AG04450 (cell line): ENCODE measurements at regions not wholly inside any gene's neighbourhood (a gene's known extent, or its start where the extent isn't known, plus 50 kb on each side); places are given as distances from the start of the nearest gene placed in this dataset.
"Not testable (repeated sequence)": the region's sequence is repeated elsewhere in the genome, so short reads cannot be mapped to it uniquely, and the experiment has no call there.

Source experiments
- CTCF ChIA-PET: fragments of 300-600, 350-600 bp; formaldehyde crosslinking; extraction: SDS; loops from one replicate; lab custom pipeline; 2022; ENCODE audit warnings: antibody characterized with exemption, inconsistent platforms; lab: Charles Lee
- POLR2A ChIA-PET: fragments of 350-600 bp; formaldehyde crosslinking; extraction: SDS; loops from one replicate; lab custom pipeline; 2021; ENCODE audit warnings: antibody characterized with exemption, inconsistent platforms; lab: Yijun Ruan, JAX
- DNase-seq: peaks from one replicate; pipeline ENCODE4 v3.0.0-alpha.2; 2011; ENCODE audit warnings: low read depth, low spot score
- H3K27ac ChIP-seq: one replicate; pipeline ENCODE4 v1.5.1; 2012; ENCODE audit warnings: low read depth, low read length, control low read depth
- H3K27me3 ChIP-seq: one replicate; pipeline ENCODE4 v1.6.0; 2012; ENCODE audit warnings: low read length; ENCODE audit not compliant: control insufficient read depth, insufficient read depth
- H3K4me3 ChIP-seq: 2 replicates; pipeline ENCODE4 v1.5.1; 2011; ENCODE audit warnings: mild to moderate bottlenecking, low read depth, low read length, control low read depth
- H3K9me3 ChIP-seq: 2 replicates; pipeline ENCODE4 v1.5.1; 2012; ENCODE audit warnings: low read length; ENCODE audit not compliant: control insufficient read depth, insufficient read depth
- TF ChIP-seq, protein P1 (sequence below): IDR thresholded peaks from 2 replicates; pipeline ENCODE4 v1.5.1; 2011; ENCODE audit warnings: low read depth, low read length, control low read depth, inconsistent platforms

DNA sequence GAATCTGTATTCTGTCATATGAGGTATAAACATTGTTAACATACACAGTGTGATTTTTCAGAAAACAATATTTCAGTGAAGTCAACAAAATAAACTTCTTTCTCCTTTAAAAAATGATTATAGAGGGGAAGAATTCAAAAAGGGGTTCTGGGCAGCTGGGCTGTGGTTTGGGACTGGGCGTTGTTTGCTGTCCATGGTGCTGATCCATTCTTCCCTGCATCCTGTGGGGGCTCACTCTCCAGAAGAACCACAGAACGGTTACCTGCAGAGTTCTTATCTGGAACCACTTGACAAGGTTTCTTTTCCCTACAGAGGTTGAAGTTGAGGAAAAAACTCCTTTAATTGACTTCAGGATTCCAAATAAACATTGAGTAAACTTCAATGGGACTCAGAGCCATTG is 1091.0 kb downstream of the CDH8 start:
- Histone ChIP-seq H3K9me3 (peaks cover 4% of the 10 kb centered on the region; the same call in 1 of the 2 replicates), H3K4me3 (no peak overlapping the region), H3K27me3 (no peaks in the 10 kb centered on the region), H3K27ac (no peak overlapping the region)
- TF ChIP-seq, protein P1, sequence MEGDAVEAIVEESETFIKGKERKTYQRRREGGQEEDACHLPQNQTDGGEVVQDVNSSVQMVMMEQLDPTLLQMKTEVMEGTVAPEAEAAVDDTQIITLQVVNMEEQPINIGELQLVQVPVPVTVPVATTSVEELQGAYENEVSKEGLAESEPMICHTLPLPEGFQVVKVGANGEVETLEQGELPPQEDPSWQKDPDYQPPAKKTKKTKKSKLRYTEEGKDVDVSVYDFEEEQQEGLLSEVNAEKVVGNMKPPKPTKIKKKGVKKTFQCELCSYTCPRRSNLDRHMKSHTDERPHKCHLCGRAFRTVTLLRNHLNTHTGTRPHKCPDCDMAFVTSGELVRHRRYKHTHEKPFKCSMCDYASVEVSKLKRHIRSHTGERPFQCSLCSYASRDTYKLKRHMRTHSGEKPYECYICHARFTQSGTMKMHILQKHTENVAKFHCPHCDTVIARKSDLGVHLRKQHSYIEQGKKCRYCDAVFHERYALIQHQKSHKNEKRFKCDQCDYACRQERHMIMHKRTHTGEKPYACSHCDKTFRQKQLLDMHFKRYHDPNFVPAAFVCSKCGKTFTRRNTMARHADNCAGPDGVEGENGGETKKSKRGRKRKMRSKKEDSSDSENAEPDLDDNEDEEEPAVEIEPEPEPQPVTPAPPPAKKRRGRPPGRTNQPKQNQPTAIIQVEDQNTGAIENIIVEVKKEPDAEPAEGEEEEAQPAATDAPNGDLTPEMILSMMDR, result no peak
- CTCF ChIA-PET, result no interaction called here
- POLR2A ChIA-PET, result no interaction called here
- no peak for DNase-seq

DNA sequence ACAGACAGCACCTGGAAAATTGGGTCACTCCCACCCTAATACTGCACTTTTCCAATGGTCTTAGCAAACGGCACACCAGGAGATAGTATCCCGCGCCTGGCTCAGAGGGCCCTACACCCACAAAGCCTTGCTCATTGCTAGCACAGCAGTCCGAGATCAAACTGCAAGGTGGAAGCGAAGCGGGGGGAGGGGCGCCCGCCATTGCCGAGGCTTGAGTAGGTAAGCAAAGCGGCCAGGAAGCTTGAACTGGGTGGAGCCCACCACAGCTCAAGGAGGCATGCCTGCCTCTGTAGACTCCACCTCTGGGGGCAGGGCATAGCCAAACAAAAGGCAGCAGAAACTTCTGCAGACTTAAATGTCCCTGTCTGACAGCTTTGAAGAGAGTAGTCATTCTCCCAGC is 1100.0 kb downstream of the CDH8 start:
- H3K4me3 ChIP-seq, H3K27ac ChIP-seq, DNase-seq, POLR2A ChIA-PET, H3K9me3 ChIP-seq, H3K27me3 ChIP-seq, CTCF ChIA-PET: not testable (repeated sequence)

DNA sequence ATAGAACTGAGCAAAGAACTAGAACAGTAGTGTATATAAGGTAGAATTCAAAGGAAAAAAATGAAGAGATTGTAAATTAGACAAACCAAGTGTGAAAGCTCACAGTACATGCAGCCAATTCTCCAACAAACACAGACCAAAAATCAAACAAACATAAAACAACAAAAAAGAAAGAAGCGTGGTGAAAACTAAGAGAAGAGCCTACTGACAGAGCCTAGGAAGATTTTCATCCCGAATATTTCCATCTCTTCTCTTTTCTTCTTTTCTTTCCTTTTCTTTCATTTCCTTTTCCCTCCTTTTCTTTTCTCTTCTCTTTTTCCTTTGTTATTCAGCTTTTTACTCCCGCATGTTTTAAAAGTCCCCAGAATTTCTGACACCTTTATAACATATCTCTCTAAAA is 1103.6 kb downstream of the CDH8 start:
- H3K4me3 ChIP-seq, result no peak overlapping the region
- TF ChIP-seq, protein P1, result no peak
- H3K9me3 ChIP-seq, result peaks cover 7% of the 10 kb centered on the region
- DNase-seq, result no peak
- no peak overlapping the region for H3K27ac ChIP-seq
- ChIA-PET CTCF (no interaction called here), POLR2A (no interaction called here)
- no peaks in the 10 kb centered on the region for H3K27me3 ChIP-seq

DNA sequence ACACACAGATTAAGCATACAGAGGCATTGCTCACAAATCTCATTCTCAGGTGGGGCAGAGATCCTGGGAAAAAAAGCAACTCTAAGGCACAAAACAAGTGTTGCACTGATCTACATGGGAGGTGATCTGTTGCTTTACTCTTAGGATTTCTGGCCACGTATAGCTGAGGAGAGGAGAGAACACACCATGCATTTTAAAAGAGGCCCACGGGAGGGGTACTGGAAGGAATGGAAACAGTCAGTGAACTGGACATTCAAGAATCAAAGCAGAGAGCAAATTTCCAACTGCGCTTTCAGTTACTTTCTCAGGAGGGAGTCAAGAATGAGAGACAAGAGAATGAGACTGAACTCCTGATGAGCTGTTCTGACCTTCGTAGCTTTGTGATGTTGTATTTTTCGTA is 1105.9 kb downstream of the CDH8 start:
- Histone ChIP-seq H3K4me3 (no peak overlapping the region), H3K27me3 (no peaks in the 10 kb centered on the region), H3K9me3 (peaks cover 11% of the 10 kb centered on the region; the same call in 1 of the 2 replicates), H3K27ac (no peak overlapping the region)
- ChIA-PET POLR2A (no interaction called here), CTCF (no interaction called here)
- no peak for DNase-seq
- TF ChIP-seq, protein P1, result no peak

DNA sequence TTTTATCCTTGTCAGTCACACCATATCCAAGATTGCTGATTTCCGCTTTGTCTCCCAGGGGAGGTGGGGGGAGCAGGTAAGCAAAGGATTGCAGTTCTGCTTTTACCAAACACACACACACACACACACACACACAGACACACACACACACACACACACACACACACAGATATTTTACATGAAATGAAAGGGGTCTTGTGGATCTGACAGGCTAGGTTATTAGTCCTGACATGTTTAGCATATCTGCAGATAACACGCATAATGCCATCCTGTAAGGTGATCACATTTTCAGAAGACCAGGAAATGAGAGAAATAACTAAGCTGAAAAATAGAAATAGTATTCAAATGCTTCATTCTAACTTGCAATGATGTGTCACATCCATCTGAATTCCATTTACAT is 1113.3 kb downstream of the CDH8 start:
- POLR2A ChIA-PET, result no interaction called here
- Histone ChIP-seq H3K9me3 (peaks cover 7% of the 10 kb centered on the region; the same call in 1 of the 2 replicates), H3K4me3 (no peak overlapping the region), H3K27ac (no peak overlapping the region), H3K27me3 (no peaks in the 10 kb centered on the region)
- TF ChIP-seq, protein P1, result no peak
- CTCF ChIA-PET, result no interaction called here
- DNase-seq, result no peak

DNA sequence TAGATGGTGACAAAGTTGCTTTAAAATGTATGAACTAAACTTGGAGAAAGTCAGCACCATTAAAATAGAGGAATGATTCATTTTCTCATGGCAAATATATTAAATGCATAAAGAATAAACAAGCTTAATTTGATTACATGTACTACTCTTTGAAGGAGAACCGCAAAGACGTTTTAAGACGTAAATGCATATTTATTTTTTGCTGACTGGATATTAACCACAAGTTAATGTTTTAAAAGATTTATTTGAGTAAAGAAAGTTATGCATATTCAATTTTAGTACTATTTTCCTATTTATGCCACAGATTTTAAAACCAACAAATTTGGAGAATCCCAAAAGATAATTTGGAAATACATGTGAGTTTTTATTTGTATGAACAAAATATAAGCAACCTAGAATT is 1121.9 kb downstream of the CDH8 start:
- Histone ChIP-seq H3K27ac (no peak overlapping the region), H3K27me3 (no peaks in the 10 kb centered on the region), H3K4me3 (no peak overlapping the region), H3K9me3 (peaks cover 10% of the 10 kb centered on the region)
- DNase-seq, result no peak
- POLR2A ChIA-PET, result no interaction called here
- TF ChIP-seq, protein P1, result no peak
- CTCF ChIA-PET, result no interaction called here
